Esophagus squamous epithelium (tissue), 4 donors: ENCODE measurements at regions not wholly inside any gene's neighbourhood (a gene's known extent, or its start where the extent isn't known, plus 50 kb on each side); places are given as distances from the start of the nearest gene placed in this dataset.

Source experiments
- POLR2A ChIP-seq, 4 donors: fragments of 450-650 bp; IDR thresholded peaks; one replicate each; pipeline ENCODE4 v1.6.1; 2017; ENCODE audit warnings: antibody characterized with exemption in 4 of 4, mild to moderate bottlenecking in 4 of 4, moderate library complexity in 3 of 4
- TF ChIP-seq, protein P1 (sequence below), 6 experiments: fragments of 450-650 bp in 4 of 6; fragments of 200-600 bp in 2 of 6; sonication (generic) in 2 of 6; IDR thresholded peaks; one replicate each; pipeline ENCODE4 v1.5.1; 2016 to 2019; ENCODE audit warnings: antibody characterized with exemption in 6 of 6, mild to moderate bottlenecking in 4 of 6, moderate library complexity in 4 of 6

GRCh38 chr15:88344786-88345185, 88.2 kb upstream of the NTRK3 start:
- TF ChIP-seq, protein P1, sequence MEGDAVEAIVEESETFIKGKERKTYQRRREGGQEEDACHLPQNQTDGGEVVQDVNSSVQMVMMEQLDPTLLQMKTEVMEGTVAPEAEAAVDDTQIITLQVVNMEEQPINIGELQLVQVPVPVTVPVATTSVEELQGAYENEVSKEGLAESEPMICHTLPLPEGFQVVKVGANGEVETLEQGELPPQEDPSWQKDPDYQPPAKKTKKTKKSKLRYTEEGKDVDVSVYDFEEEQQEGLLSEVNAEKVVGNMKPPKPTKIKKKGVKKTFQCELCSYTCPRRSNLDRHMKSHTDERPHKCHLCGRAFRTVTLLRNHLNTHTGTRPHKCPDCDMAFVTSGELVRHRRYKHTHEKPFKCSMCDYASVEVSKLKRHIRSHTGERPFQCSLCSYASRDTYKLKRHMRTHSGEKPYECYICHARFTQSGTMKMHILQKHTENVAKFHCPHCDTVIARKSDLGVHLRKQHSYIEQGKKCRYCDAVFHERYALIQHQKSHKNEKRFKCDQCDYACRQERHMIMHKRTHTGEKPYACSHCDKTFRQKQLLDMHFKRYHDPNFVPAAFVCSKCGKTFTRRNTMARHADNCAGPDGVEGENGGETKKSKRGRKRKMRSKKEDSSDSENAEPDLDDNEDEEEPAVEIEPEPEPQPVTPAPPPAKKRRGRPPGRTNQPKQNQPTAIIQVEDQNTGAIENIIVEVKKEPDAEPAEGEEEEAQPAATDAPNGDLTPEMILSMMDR (IDR thresholded peaks at IDR 0.05), result no peak
- no peak for TF ChIP-seq POLR2A (IDR thresholded peaks at IDR 0.05)
